ENCODE measurements at regions not wholly inside any gene's neighbourhood (a gene's known extent, or its start where the extent isn't known, plus 50 kb on each side); places are given as distances from the start of the nearest gene placed in this dataset.

GRCh38 chr7:32144676-32145075 lies 74.5 kb upstream of the PDE1C start:
- WGBS: 81% methylated on average over 3 of the region's 4 CpGs
- no peaks in the 10 kb centered on the region for H3K4me1 ChIP-seq (ENCODE audit: insufficient read depth, low read length)
- H3K36me3 ChIP-seq (ENCODE audit: insufficient read depth, low read length): no peaks in the 10 kb centered on the region
- no peak overlapping the region for H3K9ac ChIP-seq (ENCODE audit: low read depth, low read length)
- no peak overlapping the region for H3K27ac ChIP-seq (ENCODE audit: low read depth, low read length)
- no peaks in the 10 kb centered on the region for H3K27me3 ChIP-seq (ENCODE audit: insufficient read depth, low read length)
- H3K9me3 ChIP-seq (ENCODE audit: insufficient read depth, low read depth, low read length): 0 out of 2 replicates have a peak, but pooled peaks cover 8% of the 10 kb centered on the region
- no peak overlapping the region for H3K4me3 ChIP-seq (ENCODE audit: low read length)

GRCh38 chr7:32143301-32143700 lies 73.1 kb upstream of the PDE1C start:
- Histone ChIP-seq H3K9me3 (ENCODE audit: insufficient read depth, low read depth, low read length) (0 out of 2 replicates have a peak, but pooled peaks cover 8% of the 10 kb centered on the region), H3K4me3 (ENCODE audit: low read length) (no peak overlapping the region), H3K9ac (ENCODE audit: low read depth, low read length) (no peak overlapping the region), H3K27ac (ENCODE audit: low read depth, low read length) (no peak overlapping the region), H3K27me3 (ENCODE audit: insufficient read depth, low read length) (no peaks in the 10 kb centered on the region), H3K4me1 (ENCODE audit: insufficient read depth, low read length) (no peaks in the 10 kb centered on the region), H3K36me3 (ENCODE audit: insufficient read depth, low read length) (no peaks in the 10 kb centered on the region)
- 95% methylated on average over 6 of the region's 6 CpGs for WGBS

GRCh38 chr7:32142649-32143048 lies 72.4 kb upstream of the PDE1C start:
- Histone ChIP-seq H3K4me3 (ENCODE audit: low read length) (no peak overlapping the region), H3K27me3 (ENCODE audit: insufficient read depth, low read length) (no peaks in the 10 kb centered on the region)
- WGBS: 58% methylated on average over 3 of the region's 3 CpGs

GRCh38 chr7:32140210-32140939 lies 70.2 kb upstream of the PDE1C start:
- H3K9me3 ChIP-seq (ENCODE audit: insufficient read depth, low read depth, low read length): no peaks in the 10 kb centered on the region
- no peak overlapping the region for H3K9ac ChIP-seq (ENCODE audit: low read depth, low read length)
- WGBS: 94% methylated on average over 2 of the region's 5 CpGs

More at GRCh38 chr7:32142649-32143048, 72.4 kb upstream of the PDE1C start:
- Histone ChIP-seq H3K36me3 (ENCODE audit: insufficient read depth, low read length) (no peaks in the 10 kb centered on the region), H3K9me3 (ENCODE audit: insufficient read depth, low read depth, low read length) (0 out of 2 replicates have a peak, but pooled peaks cover 8% of the 10 kb centered on the region), H3K27ac (ENCODE audit: low read depth, low read length) (no peak overlapping the region), H3K4me1 (ENCODE audit: insufficient read depth, low read length) (no peaks in the 10 kb centered on the region), H3K9ac (ENCODE audit: low read depth, low read length) (no peak overlapping the region)

GRCh38 chr7:32137059-32137458 lies 66.9 kb upstream of the PDE1C start:
- no peak overlapping the region for H3K9ac ChIP-seq (ENCODE audit: low read depth, low read length)
- no peaks in the 10 kb centered on the region for H3K4me1 ChIP-seq (ENCODE audit: insufficient read depth, low read length)
- no peaks in the 10 kb centered on the region for H3K27me3 ChIP-seq (ENCODE audit: insufficient read depth, low read length)
- no peaks in the 10 kb centered on the region for H3K9me3 ChIP-seq (ENCODE audit: insufficient read depth, low read depth, low read length)
- H3K27ac ChIP-seq (ENCODE audit: low read depth, low read length): no peak overlapping the region
- 94% methylated on average over 2 of the region's 2 CpGs for WGBS
- H3K36me3 ChIP-seq (ENCODE audit: insufficient read depth, low read length): no peaks in the 10 kb centered on the region
- no peak overlapping the region for H3K4me3 ChIP-seq (ENCODE audit: low read length)

More at GRCh38 chr7:32140210-32140939, 70.2 kb upstream of the PDE1C start:
- Histone ChIP-seq H3K36me3 (ENCODE audit: insufficient read depth, low read length) (no peaks in the 10 kb centered on the region), H3K4me3 (ENCODE audit: low read length) (no peak overlapping the region), H3K27me3 (ENCODE audit: insufficient read depth, low read length) (no peaks in the 10 kb centered on the region), H3K4me1 (ENCODE audit: insufficient read depth, low read length) (no peaks in the 10 kb centered on the region), H3K27ac (ENCODE audit: low read depth, low read length) (no peak overlapping the region)

- H3K9me3 ChIP-seq (ENCODE audit: insufficient read depth, low read depth, low read length): no peaks in the 10 kb centered on the region
- no peaks in the 10 kb centered on the region for H3K27me3 ChIP-seq (ENCODE audit: insufficient read depth, low read length)
- WGBS: 74% methylated on average over 1 of the region's 1 CpG
- no peak overlapping the region for H3K9ac ChIP-seq (ENCODE audit: low read depth, low read length)
- H3K27ac ChIP-seq (ENCODE audit: low read depth, low read length): no peak overlapping the region
- H3K36me3 ChIP-seq (ENCODE audit: insufficient read depth, low read length): no peaks in the 10 kb centered on the region
- no peak overlapping the region for H3K4me3 ChIP-seq (ENCODE audit: low read length)
- H3K4me1 ChIP-seq (ENCODE audit: insufficient read depth, low read length): no peaks in the 10 kb centered on the region
Measured at GRCh38 chr7:32131091-32131490, 60.9 kb upstream of the PDE1C start.

- H3K4me1 ChIP-seq (ENCODE audit: insufficient read depth, low read length): no peaks in the 10 kb centered on the region
- no peak overlapping the region for H3K4me3 ChIP-seq (ENCODE audit: low read length)
- 0 out of 2 replicates have a peak, but pooled peaks cover 2% of the 10 kb centered on the region for H3K9me3 ChIP-seq (ENCODE audit: insufficient read depth, low read depth, low read length)
- H3K9ac ChIP-seq (ENCODE audit: low read depth, low read length): no peak overlapping the region
- no peaks in the 10 kb centered on the region for H3K27me3 ChIP-seq (ENCODE audit: insufficient read depth, low read length)
- no peaks in the 10 kb centered on the region for H3K36me3 ChIP-seq (ENCODE audit: insufficient read depth, low read length)
- no peak overlapping the region for H3K27ac ChIP-seq (ENCODE audit: low read depth, low read length)
- 12% methylated on average over 1 of the region's 1 CpG for WGBS
Measured at GRCh38 chr7:32126843-32127242, 56.6 kb upstream of the PDE1C start.
